ENCODE measurements at regions not wholly inside any gene's neighbourhood (a gene's known extent, or its start where the extent isn't known, plus 50 kb on each side); places are given as distances from the start of the nearest gene placed in this dataset.
"Not testable (repeated sequence)": the region's sequence is repeated elsewhere in the genome, so short reads cannot be mapped to it uniquely, and the experiment has no call there.

GRCh38 chr5:101611039-101611438 is 685.0 kb downstream of the SLCO4C1 start:
- no peak for DNase-seq

DNA sequence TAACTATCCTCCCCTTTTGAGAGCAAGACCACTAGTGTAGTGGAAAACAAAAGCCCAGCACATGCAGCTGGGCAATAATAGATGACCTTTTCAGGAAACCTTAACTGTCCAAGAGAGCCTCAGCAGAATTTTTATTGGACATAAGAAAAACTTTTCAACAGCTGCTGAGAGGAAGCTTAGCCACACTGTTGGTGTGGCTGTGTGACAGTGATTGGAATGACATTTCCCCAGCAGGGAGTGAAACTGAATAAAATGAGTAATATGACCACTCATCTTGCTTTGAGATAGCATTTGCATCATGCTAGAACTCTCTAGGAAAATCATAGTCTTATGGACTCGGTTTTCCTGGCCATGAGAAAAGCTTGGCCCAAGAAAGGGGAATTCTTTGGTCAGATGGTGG is 687.8 kb downstream of the SLCO4C1 start:
- DNase-seq, result no peak

GRCh38 chr5:101605700-101606099 is 690.4 kb downstream of the SLCO4C1 start:
- DNase-seq, result no peak

DNA sequence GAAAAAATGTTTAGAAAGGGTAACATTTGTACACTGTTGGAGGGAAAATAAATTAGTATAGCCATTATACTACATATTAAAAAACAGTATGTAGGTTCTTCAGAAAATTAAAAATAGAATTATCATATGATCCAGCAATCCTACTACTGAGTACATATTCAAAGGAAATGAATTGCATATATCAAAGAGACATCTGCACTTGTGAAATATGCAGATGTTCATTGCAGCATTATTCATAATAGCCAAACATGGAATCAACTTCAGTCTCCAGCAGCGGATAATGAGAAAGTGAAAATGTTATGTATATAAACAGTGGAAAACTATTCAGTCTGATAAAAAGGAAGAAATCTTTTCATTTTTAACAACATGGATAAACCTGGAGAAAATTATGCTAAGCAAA is 695.5 kb downstream of the SLCO4C1 start:
- no peak for DNase-seq

- no peak for DNase-seq
Measured at GRCh38 chr5:101590384-101590783, 687.3 kb upstream of the ST8SIA4 start.

DNA sequence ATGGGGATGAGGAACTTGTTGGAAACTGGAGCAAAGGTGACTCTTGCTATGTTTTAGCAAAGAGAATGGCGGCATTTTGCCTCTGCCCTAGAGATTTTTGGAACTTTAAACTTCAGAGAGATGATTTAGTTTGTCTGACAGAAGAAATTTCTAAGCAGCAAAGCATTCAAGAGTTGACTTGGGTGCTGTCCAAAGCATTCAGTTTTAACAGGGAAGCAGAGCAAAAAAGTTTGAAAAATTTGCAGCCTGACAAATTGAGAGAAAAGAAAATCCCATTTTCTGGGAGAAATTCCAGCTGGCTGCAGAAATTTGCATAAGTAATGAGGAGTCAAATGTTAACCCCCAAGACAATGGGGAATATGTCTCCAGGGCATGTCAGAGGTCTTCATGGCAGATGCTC is 682.3 kb upstream of the ST8SIA4 start:
- DNase-seq, result no peak

- DNase-seq, result no peak
Measured at GRCh38 chr5:101580591-101580990, 677.5 kb upstream of the ST8SIA4 start.

- DNase-seq, result no peak
Measured at GRCh38 chr5:101574017-101574416, 670.9 kb upstream of the ST8SIA4 start.

- no peak for DNase-seq
Measured at GRCh38 chr5:101561018-101561417, 657.9 kb upstream of the ST8SIA4 start.

GRCh38 chr5:101543780-101544179 is 640.7 kb upstream of the ST8SIA4 start:
- no peak for DNase-seq

GRCh38 chr5:101539315-101539714 is 636.2 kb upstream of the ST8SIA4 start:
- DNase-seq, result no peak

DNA sequence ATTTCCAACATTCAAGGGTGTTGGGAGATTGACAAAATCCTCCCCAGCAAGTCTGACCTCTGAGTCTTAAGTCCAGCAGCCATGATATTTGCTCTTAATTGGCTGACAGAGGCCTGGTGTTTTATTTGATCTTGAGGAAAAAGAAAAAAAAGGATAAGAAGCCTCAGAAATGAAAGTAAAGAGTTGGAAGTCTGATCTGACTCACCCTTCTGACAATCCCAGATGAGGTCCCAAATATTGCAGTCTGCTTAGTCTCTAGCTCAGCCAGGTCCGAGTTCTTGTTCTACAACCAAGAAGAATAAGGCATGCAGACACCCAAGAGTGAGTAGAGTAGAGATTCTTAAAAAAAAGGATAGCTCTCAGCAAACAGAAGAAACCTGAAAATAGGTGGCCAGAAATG is 632.5 kb upstream of the ST8SIA4 start:
- DNase-seq, result no peak

- no peak for DNase-seq
Measured at GRCh38 chr5:101534491-101535110, 631.5 kb upstream of the ST8SIA4 start.

DNA sequence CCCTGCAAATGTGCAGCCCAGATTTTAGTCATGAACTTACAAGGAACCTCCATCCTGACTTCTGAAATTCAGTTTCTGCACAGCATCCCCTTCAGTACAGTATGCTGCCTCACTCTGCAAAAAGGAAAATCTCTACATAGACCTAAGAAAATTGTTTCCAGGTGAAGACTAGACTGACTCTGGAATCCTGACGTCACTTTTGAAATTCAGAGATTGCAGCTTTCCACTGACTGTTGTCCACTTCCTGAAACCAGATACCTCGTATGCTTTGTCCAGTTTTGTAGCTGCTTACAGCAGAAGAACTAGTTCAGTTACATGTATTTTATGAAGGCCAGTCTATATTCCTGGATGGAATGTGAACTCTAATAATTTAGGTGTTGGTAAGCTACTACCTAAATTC is 629.3 kb upstream of the ST8SIA4 start:
- DNase-seq, result no peak

- DNase-seq, result no peak
Measured at GRCh38 chr5:101531026-101531425, 627.9 kb upstream of the ST8SIA4 start.

DNA sequence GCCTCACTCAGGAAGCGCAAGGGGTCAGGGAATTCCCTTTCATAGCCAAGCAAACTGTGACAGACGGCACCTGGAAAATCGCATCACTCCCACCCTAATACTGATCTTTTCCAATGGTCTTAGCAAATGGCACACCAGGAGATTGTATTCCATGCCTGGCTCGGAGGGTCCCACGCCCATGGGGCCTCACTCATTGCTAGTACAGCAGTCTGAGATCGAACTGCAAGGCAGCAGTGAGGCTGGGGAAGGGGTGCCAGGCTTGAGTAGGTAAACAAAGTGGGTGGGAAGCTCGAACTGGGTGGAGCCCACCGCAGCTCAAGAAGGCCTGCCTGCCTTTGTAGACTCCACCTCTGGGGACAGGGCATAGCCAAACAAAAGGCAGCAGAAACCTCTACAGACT is 626.0 kb upstream of the ST8SIA4 start:
- DNase-seq, result not testable (repeated sequence)

GRCh38 chr5:101520417-101520816 is 617.3 kb upstream of the ST8SIA4 start:
- no peak for DNase-seq

DNA sequence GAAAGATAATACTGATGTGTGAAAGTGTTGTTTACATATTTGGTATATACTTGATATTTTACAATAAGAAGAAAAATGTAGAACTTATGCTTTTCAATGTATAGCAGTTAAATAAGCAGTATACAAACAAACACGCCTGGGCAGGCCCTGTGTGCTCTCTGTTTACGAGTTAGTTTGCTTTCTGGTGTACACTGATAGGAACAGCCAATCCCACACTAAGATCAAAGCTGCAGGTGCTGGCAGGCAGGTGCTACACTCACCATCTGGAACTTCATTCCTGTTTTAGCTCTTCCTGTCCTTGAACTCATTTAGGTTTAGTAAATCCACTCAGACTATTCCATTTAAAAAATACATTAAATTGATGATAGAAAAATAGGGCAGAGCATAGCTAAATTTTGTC is 614.7 kb upstream of the ST8SIA4 start:
- DNase-seq, result no peak

DNA sequence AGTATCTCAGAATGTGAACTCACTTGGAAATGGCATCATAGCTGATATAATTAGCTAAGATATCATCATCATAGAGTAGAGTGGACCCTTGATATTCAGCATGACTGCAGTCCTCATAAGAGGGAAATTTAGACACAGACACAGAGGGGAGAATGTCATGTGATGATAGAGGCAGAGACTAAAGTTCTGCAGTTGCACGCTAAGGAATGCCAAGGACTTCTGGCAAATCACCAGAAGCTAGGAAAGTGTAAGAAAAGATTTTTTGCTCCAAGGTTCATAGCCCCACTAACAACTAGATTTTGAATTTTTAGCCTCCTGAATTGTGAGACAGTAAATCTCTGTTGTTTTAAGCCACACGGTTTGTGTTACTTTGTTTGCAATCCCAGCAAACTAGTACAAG is 612.6 kb upstream of the ST8SIA4 start:
- no peak for DNase-seq

- DNase-seq, result no peak
Measured at GRCh38 chr5:101505891-101506570, 602.9 kb upstream of the ST8SIA4 start.

DNA sequence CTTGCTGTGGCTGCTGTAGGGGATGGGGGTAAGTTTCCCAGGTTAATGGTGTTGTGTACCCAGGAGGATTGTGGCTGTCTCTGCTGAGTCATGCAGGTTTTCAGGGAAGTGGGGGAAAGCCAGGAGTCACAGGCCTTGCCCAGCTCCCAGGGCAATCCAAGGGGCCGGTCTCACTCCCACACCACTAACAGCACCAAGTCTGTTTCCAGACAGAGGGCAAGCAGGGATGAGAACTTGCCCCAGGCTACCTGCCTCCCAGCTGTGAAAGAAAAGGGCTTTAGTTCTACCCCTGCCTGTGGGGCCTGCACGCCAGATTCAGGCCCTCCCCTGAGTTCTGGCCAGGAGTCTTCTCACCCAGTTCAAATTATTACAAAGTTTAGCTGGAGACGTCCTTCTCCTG is 579.8 kb upstream of the ST8SIA4 start:
- DNase-seq, result no peak

DNA sequence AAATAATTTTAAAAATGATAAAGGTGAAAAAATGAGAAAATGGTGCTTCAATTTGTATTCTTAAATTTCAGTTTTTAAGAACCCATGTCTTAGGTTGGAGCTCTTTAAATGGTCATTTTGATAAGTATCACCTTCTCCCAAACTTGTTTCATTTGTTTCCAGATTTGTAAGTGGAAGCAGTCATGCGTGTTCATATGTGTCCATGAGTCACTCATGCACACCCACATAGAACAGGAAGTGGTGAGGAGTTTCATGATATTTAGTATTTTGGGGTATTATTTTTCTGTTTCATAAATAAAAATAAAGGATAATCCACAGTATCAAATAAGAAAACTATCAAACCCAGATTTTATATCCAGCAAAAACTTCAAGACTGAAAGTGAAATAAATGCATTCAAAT is 570.4 kb upstream of the ST8SIA4 start:
- DNase-seq, result no peak

DNA sequence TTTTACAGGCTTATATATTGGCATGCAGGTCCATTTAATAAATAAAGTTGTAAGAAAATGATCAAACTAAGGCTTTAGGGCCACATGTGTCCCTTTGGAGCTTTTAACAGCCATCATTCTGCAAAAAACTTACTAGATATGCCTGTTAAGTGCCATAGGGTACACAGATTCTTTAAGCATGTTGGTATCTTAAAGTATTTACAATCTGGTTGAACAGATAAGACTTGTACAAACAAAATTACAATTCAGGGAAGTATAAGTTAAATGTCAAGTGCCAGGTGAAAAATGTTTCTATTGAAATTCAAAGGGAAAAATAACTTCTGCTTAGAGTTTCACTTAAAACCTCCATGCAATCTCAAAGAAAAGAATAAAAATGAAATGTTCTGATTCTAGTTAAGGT is 558.4 kb upstream of the ST8SIA4 start:
- DNase-seq, result no peak

DNA sequence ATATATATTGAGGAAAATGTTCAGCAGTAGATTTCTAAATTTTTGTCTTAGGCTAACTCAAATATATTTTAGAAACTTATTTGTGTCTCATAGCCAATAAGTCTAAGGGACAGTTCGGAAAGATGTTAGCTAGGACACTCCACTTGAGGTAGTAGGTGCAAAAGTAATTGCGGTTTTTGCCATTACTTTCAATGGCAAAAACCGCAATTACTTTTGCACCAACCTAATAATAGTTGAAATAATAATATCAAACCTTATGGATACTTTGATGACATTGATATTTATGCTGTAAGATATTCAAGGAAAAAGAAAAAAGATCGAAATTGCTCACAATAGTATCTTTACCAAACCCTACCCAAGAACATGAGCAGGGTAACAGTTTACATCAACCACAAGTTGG is 555.5 kb upstream of the ST8SIA4 start:
- no peak for DNase-seq

DNA sequence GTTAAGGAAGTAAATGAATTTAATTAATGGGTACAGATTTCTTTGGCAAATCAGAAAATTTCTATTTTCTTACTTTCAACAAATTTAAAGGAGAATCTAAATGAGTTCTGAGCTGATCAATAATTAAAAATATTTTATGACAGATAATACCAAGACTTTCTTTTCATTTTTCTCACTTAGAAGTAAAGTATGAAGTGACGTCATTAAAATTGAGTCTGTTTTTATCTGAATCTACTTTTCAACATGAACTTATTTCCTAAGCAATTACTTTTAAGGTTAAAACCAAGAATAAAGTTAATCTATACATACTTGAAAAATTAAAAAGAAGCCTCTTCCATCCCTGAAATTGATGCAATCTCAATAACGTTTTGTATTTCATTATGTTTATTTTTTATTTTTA is 552.8 kb upstream of the ST8SIA4 start:
- no peak for DNase-seq

All from DMS153 (cell line).